Trophoblast cell (in vitro differentiated cells and primary cell): ENCODE measurements at regions not wholly inside any gene's neighbourhood (a gene's known extent, or its start where the extent isn't known, plus 50 kb on each side); places are given as distances from the start of the nearest gene placed in this dataset.

ENCODE experiments used
- DNase-seq, 2 donors: peaks; one replicate each; pipeline ENCODE4 v3.0.0-alpha.2; 2016
- H2AFZ ChIP-seq: 2 replicates; pipeline ENCODE4 v1.6.1; 2013; ENCODE audit warnings: low read length, moderate library complexity, mild to moderate bottlenecking; ENCODE audit not compliant: insufficient read depth, poor library complexity
- H2AK5ac ChIP-seq: 2 replicates; pipeline ENCODE4 v1.6.1; 2013; ENCODE audit warnings: mild to moderate bottlenecking, low read length
- H2BK120ac ChIP-seq: 2 replicates; pipeline ENCODE4 v1.6.1; 2013; ENCODE audit warnings: low read length, mild to moderate bottlenecking, moderate library complexity; ENCODE audit not compliant: insufficient read depth, poor library complexity
- H2BK12ac ChIP-seq: 2 replicates; pipeline ENCODE4 v1.6.1; 2013; ENCODE audit warnings: mild to moderate bottlenecking, low read length, moderate library complexity
- H2BK5ac ChIP-seq: 2 replicates; pipeline ENCODE4 v1.6.1; 2013; ENCODE audit warnings: low read length, low read depth, moderate library complexity, mild to moderate bottlenecking; ENCODE audit not compliant: poor library complexity
- H3K14ac ChIP-seq: 2 replicates; pipeline ENCODE4 v1.6.1; 2013; ENCODE audit warnings: mild to moderate bottlenecking, low read length
- H3K18ac ChIP-seq: 2 replicates; pipeline ENCODE4 v1.6.1; 2013; ENCODE audit warnings: mild to moderate bottlenecking, low read length
- H3K23ac ChIP-seq: 2 replicates; pipeline ENCODE4 v1.6.1; 2013; ENCODE audit warnings: low read length
- H3K27ac ChIP-seq: 2 replicates; pipeline ENCODE4 v1.5.1; 2013; ENCODE audit warnings: low read depth, mild to moderate bottlenecking, inconsistent platforms, low read length, moderate library complexity
- H3K27me3 ChIP-seq: 2 replicates; pipeline ENCODE4 v1.6.1; 2013; ENCODE audit warnings: inconsistent platforms, mild to moderate bottlenecking, low read length, moderate library complexity; ENCODE audit not compliant: insufficient read depth
- H3K36me3 ChIP-seq, 2 experiments: 1 replicate in 1 of 2; 2 replicates in 1 of 2; pipeline ENCODE4 v1.6.1; 2013; ENCODE audit warnings: low read length in 2 of 2, mild to moderate bottlenecking in 2 of 2, moderate library complexity in 1 of 2; ENCODE audit not compliant: insufficient read depth in 2 of 2, control insufficient read depth in 1 of 2
- H3K4ac ChIP-seq: 2 replicates; pipeline ENCODE4 v1.6.1; 2013; ENCODE audit warnings: low read depth, mild to moderate bottlenecking, low read length, moderate library complexity
- H3K4me1 ChIP-seq, 2 experiments: 1 replicate in 1 of 2; 2 replicates in 1 of 2; pipeline ENCODE4 v1.6.1; 2013; ENCODE audit warnings: low read length in 2 of 2, mild to moderate bottlenecking in 2 of 2, moderate library complexity in 1 of 2; ENCODE audit not compliant: insufficient read depth in 2 of 2, control insufficient read depth in 1 of 2
- H3K4me2 ChIP-seq: 2 replicates; pipeline ENCODE4 v1.6.1; 2013; ENCODE audit warnings: inconsistent platforms, mild to moderate bottlenecking, low read length, moderate library complexity
- H3K4me3 ChIP-seq: 2 replicates; pipeline ENCODE4 v1.5.1; 2013; ENCODE audit warnings: mild to moderate bottlenecking, low read depth, low read length, inconsistent platforms
- H3K79me1 ChIP-seq: one replicate; pipeline ENCODE4 v1.6.1; 2013; ENCODE audit warnings: low read length
- H3K79me2 ChIP-seq: 2 replicates; pipeline ENCODE4 v1.6.1; 2013; ENCODE audit warnings: low read length, mild to moderate bottlenecking; ENCODE audit not compliant: control insufficient read depth, insufficient read depth, poor library complexity
- H3K9ac ChIP-seq: 2 replicates; pipeline ENCODE4 v1.6.1; 2013; ENCODE audit warnings: mild to moderate bottlenecking, low read length
- H3K9me3 ChIP-seq: 2 replicates; pipeline ENCODE4 v1.6.1; 2013; ENCODE audit warnings: low read depth, mild to moderate bottlenecking, control low read depth, inconsistent platforms, low read length; ENCODE audit not compliant: insufficient read depth
- H4K12ac ChIP-seq: 2 replicates; pipeline ENCODE4 v1.6.1; 2013; ENCODE audit warnings: low read depth, mild to moderate bottlenecking, low read length, moderate library complexity
- H4K8ac ChIP-seq: 2 replicates; pipeline ENCODE4 v1.6.1; 2013; ENCODE audit warnings: low read depth, mild to moderate bottlenecking, low read length, moderate library complexity
- H4K91ac ChIP-seq: one replicate; pipeline ENCODE4 v1.6.1; 2013; ENCODE audit warnings: low read depth, mild to moderate bottlenecking, low read length, moderate library complexity
- WGBS: extraction: QIAGEN DNeasy Blood & Tissue Kit; methylation state at CpG from one replicate; pipeline ENCODE4 v1.1.7; 2013; ENCODE audit warnings: missing lambda C conversion rate; ENCODE audit not compliant: insufficient read length, insufficient coverage; ENCODE audit errors: extremely low coverage; 5-methylcytosine and 5-hydroxymethylcytosine counted together

- H3K9ac ChIP-seq: no peak overlapping the region
- no CpG with 5 or more reads among the region's 3 CpGs for WGBS
Observed at GRCh38 chr15:87312221-87312620, 944.3 kb downstream of the NTRK3 start.

GRCh38 chr15:87300146-87300545, 956.4 kb downstream of the NTRK3 start:
- whole genome bisulfite sequencing: no CpG with 5 or more reads among the region's 3 CpGs
- no peak overlapping the region for H2BK5ac ChIP-seq
- H3K4ac ChIP-seq: no peak overlapping the region
- no peak overlapping the region for H2BK12ac ChIP-seq
- H4K12ac ChIP-seq: no peak overlapping the region
- no peak overlapping the region for H3K18ac ChIP-seq
- H3K23ac ChIP-seq: no peak overlapping the region
- H3K79me1 ChIP-seq: no peaks in the 10 kb centered on the region
- no peaks in the 10 kb centered on the region for H3K36me3 ChIP-seq
- H2AK5ac ChIP-seq: no peak overlapping the region
- H3K79me2 ChIP-seq: no peaks in the 10 kb centered on the region
- no peak overlapping the region for H4K91ac ChIP-seq
- no peak overlapping the region for H3K14ac ChIP-seq
- H3K4me3 ChIP-seq: no peak overlapping the region
- peak; percentile 18 to 78 for DNase-seq
- no peak overlapping the region for H3K9ac ChIP-seq
- H3K27ac ChIP-seq: no peak overlapping the region
- H2BK120ac ChIP-seq: no peak overlapping the region
- H3K4me1 ChIP-seq: no peaks in the 10 kb centered on the region
- H3K9me3 ChIP-seq: no peaks in the 10 kb centered on the region
- no peak overlapping the region for H4K8ac ChIP-seq
- H2AFZ ChIP-seq: no peak overlapping the region
- H3K27me3 ChIP-seq: no peaks in the 10 kb centered on the region
- no peak overlapping the region for H3K4me2 ChIP-seq

More at GRCh38 chr15:87312221-87312620, 944.3 kb downstream of the NTRK3 start:
- Histone ChIP-seq H2BK5ac (no peak overlapping the region), H4K8ac (no peak overlapping the region), H2AK5ac (no peak overlapping the region), H2AFZ (no peak overlapping the region), H3K79me1 (no peaks in the 10 kb centered on the region), H3K36me3 (no peaks in the 10 kb centered on the region), H3K4ac (no peak overlapping the region), H3K23ac (no peak overlapping the region), H3K9me3 (no peaks in the 10 kb centered on the region), H3K27me3 (no peaks in the 10 kb centered on the region), H4K91ac (no peak overlapping the region), H3K27ac (no peak overlapping the region), H3K4me3 (no peak overlapping the region), H3K4me1 (no peaks in the 10 kb centered on the region), H3K18ac (no peak overlapping the region), H2BK120ac (no peak overlapping the region), H2BK12ac (no peak overlapping the region), H3K4me2 (no peak overlapping the region), H3K14ac (no peak overlapping the region), H4K12ac (no peak overlapping the region), H3K79me2 (no peaks in the 10 kb centered on the region)
- no peak for DNase-seq

- H3K4ac ChIP-seq: no peak overlapping the region
- no peak overlapping the region for H3K9ac ChIP-seq
- no peaks in the 10 kb centered on the region for H3K79me2 ChIP-seq
- DNase-seq: no peak
- H3K18ac ChIP-seq: no peak overlapping the region
- H3K27me3 ChIP-seq: no peaks in the 10 kb centered on the region
- H3K23ac ChIP-seq: no peak overlapping the region
- no peak overlapping the region for H3K4me2 ChIP-seq
- peaks cover 5% of the 10 kb centered on the region for H3K9me3 ChIP-seq
- H4K8ac ChIP-seq: no peak overlapping the region
- H2BK120ac ChIP-seq: no peak overlapping the region
- H4K12ac ChIP-seq: no peak overlapping the region
- no peaks in the 10 kb centered on the region for H3K36me3 ChIP-seq
- H4K91ac ChIP-seq: no peak overlapping the region
- H3K79me1 ChIP-seq: no peaks in the 10 kb centered on the region
- no peaks in the 10 kb centered on the region for H3K4me1 ChIP-seq
- no peak overlapping the region for H3K14ac ChIP-seq
- H2AFZ ChIP-seq: no peak overlapping the region
- H3K4me3 ChIP-seq: no peak overlapping the region
- no peak overlapping the region for H2BK5ac ChIP-seq
- no peak overlapping the region for H2BK12ac ChIP-seq
- no peak overlapping the region for H2AK5ac ChIP-seq
- H3K27ac ChIP-seq: no peak overlapping the region
Observed at GRCh38 chr15:87294854-87295253, 961.7 kb downstream of the NTRK3 start.

- Histone ChIP-seq H3K27me3 (no peaks in the 10 kb centered on the region), H3K9me3 (peaks cover 5% of the 10 kb centered on the region)
- WGBS: no CpG with 5 or more reads among the region's 2 CpGs
Observed at GRCh38 chr15:87293031-87293430, 963.5 kb downstream of the NTRK3 start.

More at GRCh38 chr15:87293031-87293430, 963.5 kb downstream of the NTRK3 start:
- no peak overlapping the region for H2BK5ac ChIP-seq
- H3K14ac ChIP-seq: no peak overlapping the region
- H2AFZ ChIP-seq: no peak overlapping the region
- H4K91ac ChIP-seq: no peak overlapping the region
- no peak overlapping the region for H2BK12ac ChIP-seq
- H2AK5ac ChIP-seq: no peak overlapping the region
- no peaks in the 10 kb centered on the region for H3K79me1 ChIP-seq
- H3K27ac ChIP-seq: no peak overlapping the region
- no peak overlapping the region for H4K12ac ChIP-seq
- H3K23ac ChIP-seq: no peak overlapping the region
- DNase-seq: no peak
- no peak overlapping the region for H3K18ac ChIP-seq
- no peak overlapping the region for H2BK120ac ChIP-seq
- no peaks in the 10 kb centered on the region for H3K36me3 ChIP-seq
- H3K4ac ChIP-seq: no peak overlapping the region
- no peaks in the 10 kb centered on the region for H3K79me2 ChIP-seq
- no peak overlapping the region for H3K4me2 ChIP-seq
- no peak overlapping the region for H3K9ac ChIP-seq
- no peak overlapping the region for H4K8ac ChIP-seq
- no peaks in the 10 kb centered on the region for H3K4me1 ChIP-seq
- H3K4me3 ChIP-seq: no peak overlapping the region
